ENCODE measurements at regions not wholly inside any gene's neighbourhood (a gene's known extent, or its start where the extent isn't known, plus 50 kb on each side); places are given as distances from the start of the nearest gene placed in this dataset.

DNA sequence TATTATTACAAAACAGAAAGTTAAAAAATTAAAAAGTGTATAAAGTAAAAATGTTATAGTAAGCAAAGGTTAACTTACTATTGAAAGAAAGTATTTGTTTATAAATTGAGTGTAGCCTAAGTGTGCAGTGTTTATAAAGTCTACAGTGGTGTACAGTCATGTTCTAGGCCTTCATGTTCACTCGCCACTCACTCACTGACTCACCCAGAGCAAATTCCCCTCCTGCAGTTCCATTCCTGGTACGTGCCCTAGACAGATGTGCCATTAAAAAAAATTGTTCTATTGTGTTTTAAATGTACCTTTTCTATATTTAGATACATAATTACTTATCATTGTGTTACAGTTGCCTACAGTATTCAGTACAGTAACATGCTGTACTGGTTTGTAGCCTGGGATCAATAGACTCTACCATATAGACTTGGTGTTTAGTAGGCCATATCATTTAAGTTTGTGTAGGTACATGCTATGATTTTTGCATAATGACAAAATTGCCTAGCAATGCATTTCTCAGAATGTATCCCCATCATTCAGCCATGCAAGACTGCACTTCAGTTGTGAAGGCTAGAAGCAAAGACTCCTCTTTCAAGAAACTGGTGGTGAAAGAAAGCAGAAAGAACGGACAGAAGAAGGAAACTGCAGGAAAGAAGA, 100.6 kb downstream of the DACT1 start:
- TF ChIP-seq, protein P1, sequence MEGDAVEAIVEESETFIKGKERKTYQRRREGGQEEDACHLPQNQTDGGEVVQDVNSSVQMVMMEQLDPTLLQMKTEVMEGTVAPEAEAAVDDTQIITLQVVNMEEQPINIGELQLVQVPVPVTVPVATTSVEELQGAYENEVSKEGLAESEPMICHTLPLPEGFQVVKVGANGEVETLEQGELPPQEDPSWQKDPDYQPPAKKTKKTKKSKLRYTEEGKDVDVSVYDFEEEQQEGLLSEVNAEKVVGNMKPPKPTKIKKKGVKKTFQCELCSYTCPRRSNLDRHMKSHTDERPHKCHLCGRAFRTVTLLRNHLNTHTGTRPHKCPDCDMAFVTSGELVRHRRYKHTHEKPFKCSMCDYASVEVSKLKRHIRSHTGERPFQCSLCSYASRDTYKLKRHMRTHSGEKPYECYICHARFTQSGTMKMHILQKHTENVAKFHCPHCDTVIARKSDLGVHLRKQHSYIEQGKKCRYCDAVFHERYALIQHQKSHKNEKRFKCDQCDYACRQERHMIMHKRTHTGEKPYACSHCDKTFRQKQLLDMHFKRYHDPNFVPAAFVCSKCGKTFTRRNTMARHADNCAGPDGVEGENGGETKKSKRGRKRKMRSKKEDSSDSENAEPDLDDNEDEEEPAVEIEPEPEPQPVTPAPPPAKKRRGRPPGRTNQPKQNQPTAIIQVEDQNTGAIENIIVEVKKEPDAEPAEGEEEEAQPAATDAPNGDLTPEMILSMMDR (IDR thresholded peaks at IDR 0.05), result no peak
- no peak for TF ChIP-seq POLR2A (IDR thresholded peaks at IDR 0.05)

Data from adrenal gland (tissue), 5 donors.